NCI-H69 (cell line): ENCODE measurements at regions not wholly inside any gene's neighbourhood (a gene's known extent, or its start where the extent isn't known, plus 50 kb on each side); places are given as distances from the start of the nearest gene placed in this dataset.
"Not testable (repeated sequence)": the region's sequence is repeated elsewhere in the genome, so short reads cannot be mapped to it uniquely, and the experiment has no call there.

Source experiments
- DNase-seq: peaks from one replicate; lab custom pipeline; 2025; lab: John Stamatoyannopoulos, UW

- no peak for DNase-seq
Measured at GRCh38 chr13:65155861-65156260, 2074.3 kb downstream of the PCDH9 start.

GRCh38 chr13:65154661-65155447 is 2075.3 kb downstream of the PCDH9 start:
- no peak for DNase-seq

- DNase-seq, result no peak
Measured at GRCh38 chr13:65149687-65150086, 2080.4 kb downstream of the PCDH9 start.

GRCh38 chr13:65143920-65144319 is 2086.2 kb downstream of the PCDH9 start:
- no peak for DNase-seq

- no peak for DNase-seq
Measured at GRCh38 chr13:65133094-65133493, 2097.0 kb downstream of the PCDH9 start.

- DNase-seq, result no peak
Measured at GRCh38 chr13:65125236-65125635, 2104.9 kb downstream of the PCDH9 start.

GRCh38 chr13:65112531-65112941 is 2117.6 kb downstream of the PCDH9 start:
- DNase-seq, result no peak

GRCh38 chr13:65112123-65112522 is 2118.0 kb downstream of the PCDH9 start:
- no peak for DNase-seq

GRCh38 chr13:65111223-65111622 is 2118.9 kb downstream of the PCDH9 start:
- no peak for DNase-seq

- DNase-seq, result not testable (repeated sequence)
Measured at GRCh38 chr13:65104436-65104835, 2125.7 kb downstream of the PCDH9 start.

GRCh38 chr13:65103351-65103750 is 2126.8 kb downstream of the PCDH9 start:
- no peak for DNase-seq

- peak; percentile 49 for DNase-seq
Measured at GRCh38 chr13:65095161-65096082, 2134.7 kb downstream of the PCDH9 start.

- peak; percentile 10 for DNase-seq
Measured at GRCh38 chr13:65093357-65093756, 2136.8 kb downstream of the PCDH9 start.

GRCh38 chr13:65091031-65091430 is 2139.1 kb downstream of the PCDH9 start:
- DNase-seq, result no peak

- DNase-seq, result peak; percentile 76
Measured at GRCh38 chr13:65090186-65090585, 2139.9 kb downstream of the PCDH9 start.

- no peak for DNase-seq
Measured at GRCh38 chr13:65088906-65089305, 2141.2 kb downstream of the PCDH9 start.

GRCh38 chr13:65085977-65086376 is 2144.2 kb downstream of the PCDH9 start:
- DNase-seq, result no peak

- no peak for DNase-seq
Measured at GRCh38 chr13:65074248-65074647, 2155.9 kb downstream of the PCDH9 start.

- DNase-seq, result peak; percentile 86
Measured at GRCh38 chr13:65064967-65065366, 2165.2 kb downstream of the PCDH9 start.

GRCh38 chr13:65063753-65064152 is 2166.4 kb downstream of the PCDH9 start:
- peak; percentile 81 for DNase-seq

- no peak for DNase-seq
Measured at GRCh38 chr13:65057986-65058385, 2172.2 kb downstream of the PCDH9 start.

GRCh38 chr13:65054277-65054676 is 2175.9 kb downstream of the PCDH9 start:
- DNase-seq, result no peak

GRCh38 chr13:65036999-65037398 is 2193.1 kb downstream of the PCDH9 start:
- DNase-seq, result no peak
